Rectal smooth muscle tissue (tissue), 1 donor: ENCODE measurements at regions not wholly inside any gene's neighbourhood (a gene's known extent, or its start where the extent isn't known, plus 50 kb on each side); places are given as distances from the start of the nearest gene placed in this dataset.

Experiments
- H3K27ac ChIP-seq: one replicate; pipeline ENCODE4 v1.7.0; 2013; ENCODE audit warnings: low read depth, low read length, inconsistent platforms
- H3K27me3 ChIP-seq: one replicate; pipeline ENCODE4 v1.7.0; 2013; ENCODE audit warnings: low read length; ENCODE audit not compliant: control insufficient read depth, insufficient read depth
- H3K36me3 ChIP-seq: one replicate; pipeline ENCODE4 v1.7.0; 2013; ENCODE audit warnings: low read length; ENCODE audit not compliant: control insufficient read depth, insufficient read depth
- H3K4me1 ChIP-seq: one replicate; pipeline ENCODE4 v1.7.0; 2013; ENCODE audit warnings: low read length; ENCODE audit not compliant: control insufficient read depth, insufficient read depth
- H3K4me3 ChIP-seq: one replicate; pipeline ENCODE4 v1.7.0; 2013; ENCODE audit warnings: low read length
- H3K9ac ChIP-seq: one replicate; pipeline ENCODE4 v1.7.0; 2013; ENCODE audit warnings: low read length

DNA sequence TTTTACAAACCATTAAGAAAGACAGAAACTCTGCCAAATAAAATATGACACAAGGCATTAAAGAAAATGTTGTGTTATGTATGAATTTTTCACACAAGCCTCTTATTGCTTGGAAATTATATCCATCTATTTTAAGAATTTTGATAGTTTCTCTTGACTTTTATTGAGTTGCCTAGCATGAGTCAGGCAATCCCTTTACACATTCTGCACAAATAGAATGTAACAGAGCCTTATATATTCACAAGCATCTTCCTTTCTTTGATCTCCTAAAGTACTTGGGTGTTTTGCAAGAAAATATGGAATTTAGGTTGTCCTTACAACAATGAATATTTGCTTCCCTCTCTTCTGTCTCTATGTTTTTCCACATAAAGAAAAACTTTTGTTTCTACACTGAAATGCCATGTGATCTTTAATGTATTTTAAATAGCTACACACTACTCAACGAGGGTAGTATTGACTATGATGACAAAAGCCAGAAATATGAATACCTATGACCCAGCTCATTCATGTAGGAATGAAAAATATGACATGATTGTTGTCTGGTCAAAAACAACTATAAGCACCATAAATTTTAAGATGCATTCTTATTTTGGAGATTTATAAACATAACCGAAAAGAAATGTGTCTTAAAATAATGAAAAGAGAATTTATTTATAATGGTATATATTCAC, 398.8 kb downstream of the GUCY1A2 start:
- H3K4me3 ChIP-seq, result no peak overlapping the region
- no peaks in the 10 kb centered on the region for H3K27me3 ChIP-seq
- H3K36me3 ChIP-seq, result no peaks in the 10 kb centered on the region
- H3K27ac ChIP-seq, result no peak overlapping the region
- no peaks in the 10 kb centered on the region for H3K4me1 ChIP-seq
- H3K9ac ChIP-seq, result no peak overlapping the region

GRCh38 chr11:106621484-106621883, 396.8 kb downstream of the GUCY1A2 start:
- Histone ChIP-seq H3K4me3 (no peak overlapping the region), H3K4me1 (no peaks in the 10 kb centered on the region), H3K27me3 (no peaks in the 10 kb centered on the region)

More at GRCh38 chr11:106621484-106621883, 396.8 kb downstream of the GUCY1A2 start:
- Histone ChIP-seq H3K36me3 (no peaks in the 10 kb centered on the region), H3K27ac (no peak overlapping the region), H3K9ac (no peak overlapping the region)
